GM18907 (cell line): ENCODE measurements at regions not wholly inside any gene's neighbourhood (a gene's known extent, or its start where the extent isn't known, plus 50 kb on each side); places are given as distances from the start of the nearest gene placed in this dataset.
"Not testable (repeated sequence)": the region's sequence is repeated elsewhere in the genome, so short reads cannot be mapped to it uniquely, and the experiment has no call there.

Experiments
- ATAC-seq: cut with Tn5 transposase; IDR thresholded peaks from one replicate; pipeline ENCODE4 v1.9.1; 2021; ENCODE audit warnings: mild to moderate bottlenecking, moderate library complexity; ENCODE audit not compliant: unreplicated experiment

- ATAC-seq = no peak
Observed at GRCh38 chr10:17538941-17539340, 78.2 kb downstream of the HACD1 start.

GRCh38 chr10:17537281-17537680 lies 79.9 kb downstream of the HACD1 start:
- ATAC-seq = no peak

- ATAC-seq = no peak
Observed at GRCh38 chr10:17536221-17536620, 81.0 kb downstream of the HACD1 start.

GRCh38 chr10:17533731-17534130 lies 79.3 kb upstream of the ST8SIA6 start:
- no peak for ATAC-seq

GRCh38 chr10:17528306-17528862 lies 74.0 kb upstream of the ST8SIA6 start:
- no peak for ATAC-seq

- ATAC-seq = no peak
Observed at GRCh38 chr10:17527514-17528146, 73.2 kb upstream of the ST8SIA6 start.

- ATAC-seq = not testable (repeated sequence)
Observed at GRCh38 chr10:17526571-17526970, 72.2 kb upstream of the ST8SIA6 start.

- no peak for ATAC-seq
Observed at GRCh38 chr10:17523917-17524316, 69.5 kb upstream of the ST8SIA6 start.

GRCh38 chr10:17523246-17523753 lies 68.9 kb upstream of the ST8SIA6 start:
- ATAC-seq = no peak

GRCh38 chr10:17522269-17522668 lies 67.9 kb upstream of the ST8SIA6 start:
- ATAC-seq = not testable (repeated sequence)

- ATAC-seq = no peak
Observed at GRCh38 chr10:17519457-17519856, 65.1 kb upstream of the ST8SIA6 start.

- no peak for ATAC-seq
Observed at GRCh38 chr10:17518338-17518737, 63.9 kb upstream of the ST8SIA6 start.

- ATAC-seq = no peak
Observed at GRCh38 chr10:17516376-17516775, 62.0 kb upstream of the ST8SIA6 start.

- no peak for ATAC-seq
Observed at GRCh38 chr10:17512341-17513001, 58.1 kb upstream of the ST8SIA6 start.

- peak; percentile 73 for ATAC-seq
Observed at GRCh38 chr10:17510242-17510908, 56.0 kb upstream of the ST8SIA6 start.

- ATAC-seq = no peak
Observed at GRCh38 chr10:17507538-17507937, 53.1 kb upstream of the ST8SIA6 start.

- ATAC-seq = no peak
Observed at GRCh38 chr10:17506856-17507471, 52.6 kb upstream of the ST8SIA6 start.

GRCh38 chr10:17506390-17506789 lies 52.0 kb upstream of the ST8SIA6 start:
- no peak for ATAC-seq

- no peak for ATAC-seq
Observed at GRCh38 chr10:17504547-17505245, 50.3 kb upstream of the ST8SIA6 start.
